ENCODE measurements at regions not wholly inside any gene's neighbourhood (a gene's known extent, or its start where the extent isn't known, plus 50 kb on each side); places are given as distances from the start of the nearest gene placed in this dataset.
A peak's percentile ranks its signal among the peaks of the same experiment; 100 is the strongest.

- Histone ChIP-seq H3K36me3 (no peaks in the 10 kb centered on the region), H3K27me3 (no peaks in the 10 kb centered on the region), H3K4me3 (no peak overlapping the region), H3K9me3 (no peaks in the 10 kb centered on the region)
- DNase-seq, result no peak
These were observed 513.0 kb downstream of the EPHA7 start for GRCh38 chr6:92906385-92906784.

DNA sequence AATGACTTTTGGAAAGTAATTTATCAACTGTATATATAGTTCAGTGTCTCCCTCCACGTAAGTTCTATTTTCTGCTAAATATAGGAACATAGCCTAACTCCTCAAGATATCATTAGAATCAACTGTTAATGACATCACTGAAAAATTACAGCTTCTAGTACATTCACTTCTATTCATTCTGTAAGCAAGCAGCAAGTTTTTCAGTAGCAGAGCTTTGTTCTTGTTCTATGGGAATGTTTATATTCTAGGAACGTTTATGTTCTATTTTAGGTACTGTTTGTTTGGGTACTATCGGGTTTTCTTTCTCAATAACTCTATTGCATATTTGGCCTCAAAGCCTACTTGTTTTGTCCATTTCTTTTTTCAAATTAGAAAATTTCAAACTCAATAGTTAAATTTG, 525.6 kb downstream of the EPHA7 start:
- Histone ChIP-seq H3K4me3 (no peak overlapping the region), H3K27me3 (no peaks in the 10 kb centered on the region), H3K9me3 (peaks cover 4% of the 10 kb centered on the region; the same call in 1 of the 2 replicates), H3K36me3 (no peaks in the 10 kb centered on the region)
- no peak for DNase-seq

- no peak for DNase-seq
- no peaks in the 10 kb centered on the region for H3K27me3 ChIP-seq
- peaks cover 4% of the 10 kb centered on the region; the same call in 1 of the 2 replicates for H3K9me3 ChIP-seq
- no peaks in the 10 kb centered on the region for H3K36me3 ChIP-seq
- no peak overlapping the region for H3K4me3 ChIP-seq
These were observed 526.7 kb downstream of the EPHA7 start for GRCh38 chr6:92892626-92893170.

DNA sequence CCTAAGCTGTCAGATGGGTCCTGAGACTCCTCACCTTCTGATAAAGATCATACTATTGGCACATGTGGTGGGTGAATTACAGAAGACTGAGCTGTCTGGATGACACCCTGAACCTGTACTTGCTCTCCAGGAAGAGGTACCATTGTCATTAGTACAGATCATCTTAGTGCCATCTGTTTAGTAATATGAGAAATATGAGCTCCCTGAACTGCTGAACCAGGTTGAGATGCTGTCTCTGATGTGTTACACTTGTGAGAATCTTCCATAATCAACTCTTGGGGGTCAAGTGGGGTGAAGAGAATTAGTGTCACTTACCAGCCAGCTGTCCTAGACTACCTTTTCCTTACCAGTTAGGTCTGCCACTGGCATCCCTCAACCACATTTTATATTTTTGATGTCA, 531.0 kb downstream of the EPHA7 start:
- H3K27me3 ChIP-seq, result no peaks in the 10 kb centered on the region
- no peak overlapping the region for H3K4me3 ChIP-seq
- H3K36me3 ChIP-seq, result no peaks in the 10 kb centered on the region
- peaks cover 4% of the 10 kb centered on the region; the same call in 1 of the 2 replicates for H3K9me3 ChIP-seq
- no peak for DNase-seq

- Histone ChIP-seq H3K36me3 (no peaks in the 10 kb centered on the region), H3K27me3 (no peaks in the 10 kb centered on the region), H3K4me3 (no peak overlapping the region), H3K9me3 (peaks cover 4% of the 10 kb centered on the region; the same call in 1 of the 2 replicates)
- DNase-seq, result no peak
These were observed 531.5 kb downstream of the EPHA7 start for GRCh38 chr6:92887871-92888270.

DNA sequence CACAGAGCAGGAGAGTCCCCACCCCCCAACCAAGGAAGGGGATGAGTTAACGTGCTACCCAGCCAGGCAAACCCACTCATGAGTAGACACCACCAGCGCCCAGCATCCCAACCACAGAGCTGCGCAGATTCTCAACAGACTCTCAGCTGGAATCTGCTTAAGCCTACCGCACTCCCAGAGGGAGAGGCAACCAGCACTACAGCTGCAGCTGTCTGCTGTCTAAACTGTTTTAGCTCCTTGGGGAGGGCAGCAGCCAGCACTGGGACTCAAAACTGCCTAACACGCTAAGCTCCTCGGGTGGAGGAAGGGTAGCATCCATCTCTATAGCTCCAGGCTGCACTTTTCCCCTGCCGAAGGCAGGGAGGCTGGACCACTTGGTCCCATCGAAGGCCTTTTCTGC, 539.8 kb downstream of the EPHA7 start:
- no peak overlapping the region for H3K4me3 ChIP-seq
- H3K27me3 ChIP-seq, result no peaks in the 10 kb centered on the region
- peaks cover 10% of the 10 kb centered on the region; the same call in 1 of the 2 replicates for H3K9me3 ChIP-seq
- no peak for DNase-seq
- H3K36me3 ChIP-seq, result no peaks in the 10 kb centered on the region

DNA sequence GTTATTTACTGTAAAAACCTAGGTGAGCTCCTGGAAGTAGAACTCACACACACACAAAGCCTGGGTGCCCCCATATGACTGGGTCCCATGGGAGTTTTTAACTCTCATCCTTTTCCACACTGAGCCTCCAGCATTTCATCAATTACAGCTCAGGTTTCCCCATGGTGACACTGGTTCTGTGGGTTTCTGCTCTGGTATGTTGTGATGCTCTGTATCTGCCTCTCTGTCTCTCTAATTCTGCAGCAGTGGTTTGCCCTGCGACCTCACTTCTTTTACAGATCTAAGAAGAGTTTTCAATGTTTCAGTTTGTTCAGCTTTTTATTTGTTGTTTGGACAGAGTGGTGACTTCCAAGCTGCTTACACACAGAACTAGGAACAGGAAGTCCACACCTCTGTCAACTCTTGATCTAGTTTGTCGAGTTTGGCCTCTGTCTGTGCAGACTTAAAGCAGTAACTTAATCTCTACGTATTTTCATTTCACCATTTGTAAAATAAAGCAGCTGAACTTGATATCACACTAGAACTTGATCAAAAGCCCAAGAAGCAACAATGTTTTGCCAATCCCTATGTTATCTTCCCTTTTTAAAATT, 554.3 kb downstream of the EPHA7 start:
- Histone ChIP-seq H3K27me3 (no peaks in the 10 kb centered on the region), H3K36me3 (no peaks in the 10 kb centered on the region), H3K4me3 (no peak overlapping the region), H3K9me3 (0 out of 2 replicates have a peak, but pooled peaks cover 3% of the 10 kb centered on the region)
- DNase-seq, result no peak

GRCh38 chr6:92849636-92850035, 569.7 kb downstream of the EPHA7 start:
- no peaks in the 10 kb centered on the region for H3K36me3 ChIP-seq
- H3K27me3 ChIP-seq, result no peaks in the 10 kb centered on the region
- H3K9me3 ChIP-seq, result no peaks in the 10 kb centered on the region

DNA sequence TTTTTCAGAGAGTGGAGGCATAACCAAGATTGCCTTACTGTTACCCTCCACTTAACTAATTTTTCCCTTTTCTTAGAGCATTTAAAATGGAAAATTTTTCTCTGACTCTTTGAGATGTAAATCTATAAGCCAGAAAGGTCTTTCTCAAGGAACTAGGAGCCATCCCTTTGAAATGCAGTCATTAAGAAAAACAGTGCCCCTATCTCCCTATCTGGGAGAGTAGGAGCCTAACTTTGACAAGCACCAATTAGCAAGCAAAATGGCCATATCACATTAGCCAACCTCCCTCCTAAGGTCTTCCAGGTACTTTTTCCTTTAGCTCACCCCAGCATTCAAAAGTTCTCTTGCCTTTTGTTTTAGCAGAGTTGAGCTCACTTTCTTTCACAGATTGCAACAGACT, 570.5 kb downstream of the EPHA7 start:
- Histone ChIP-seq H3K36me3 (no peaks in the 10 kb centered on the region), H3K9me3 (no peaks in the 10 kb centered on the region), H3K27me3 (no peaks in the 10 kb centered on the region), H3K4me3 (no peak overlapping the region)
- no peak for DNase-seq

More at GRCh38 chr6:92849636-92850035, 569.7 kb downstream of the EPHA7 start:
- DNase-seq, result no peak
- H3K4me3 ChIP-seq, result no peak overlapping the region

DNA sequence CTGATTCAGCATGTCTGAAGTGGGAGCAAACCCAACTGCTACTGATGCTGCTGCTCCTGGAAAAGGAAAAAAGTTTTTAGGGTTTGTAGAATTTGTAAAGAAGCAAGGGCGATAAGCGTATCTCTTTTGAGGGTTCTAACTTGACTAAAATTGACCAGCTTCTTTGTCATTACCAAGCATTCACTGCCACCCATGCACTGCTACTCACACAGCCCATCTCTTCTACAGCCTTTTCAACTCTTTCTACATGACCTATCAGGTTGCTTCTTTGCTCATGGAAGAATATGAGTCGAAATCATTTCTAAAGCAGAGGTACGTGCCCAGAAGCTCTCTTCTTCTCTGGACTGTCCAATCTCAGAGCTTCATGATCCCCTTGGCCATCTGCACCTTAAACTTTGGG, 570.9 kb downstream of the EPHA7 start:
- no peak for DNase-seq
- no peaks in the 10 kb centered on the region for H3K36me3 ChIP-seq
- no peak overlapping the region for H3K4me3 ChIP-seq
- no peaks in the 10 kb centered on the region for H3K9me3 ChIP-seq
- H3K27me3 ChIP-seq, result no peaks in the 10 kb centered on the region

- H3K27me3 ChIP-seq, result no peaks in the 10 kb centered on the region
- H3K4me3 ChIP-seq, result no peak overlapping the region
- no peak for DNase-seq
- H3K9me3 ChIP-seq, result no peaks in the 10 kb centered on the region
- H3K36me3 ChIP-seq, result no peaks in the 10 kb centered on the region
These were observed 571.4 kb downstream of the EPHA7 start for GRCh38 chr6:92847988-92848387.

DNA sequence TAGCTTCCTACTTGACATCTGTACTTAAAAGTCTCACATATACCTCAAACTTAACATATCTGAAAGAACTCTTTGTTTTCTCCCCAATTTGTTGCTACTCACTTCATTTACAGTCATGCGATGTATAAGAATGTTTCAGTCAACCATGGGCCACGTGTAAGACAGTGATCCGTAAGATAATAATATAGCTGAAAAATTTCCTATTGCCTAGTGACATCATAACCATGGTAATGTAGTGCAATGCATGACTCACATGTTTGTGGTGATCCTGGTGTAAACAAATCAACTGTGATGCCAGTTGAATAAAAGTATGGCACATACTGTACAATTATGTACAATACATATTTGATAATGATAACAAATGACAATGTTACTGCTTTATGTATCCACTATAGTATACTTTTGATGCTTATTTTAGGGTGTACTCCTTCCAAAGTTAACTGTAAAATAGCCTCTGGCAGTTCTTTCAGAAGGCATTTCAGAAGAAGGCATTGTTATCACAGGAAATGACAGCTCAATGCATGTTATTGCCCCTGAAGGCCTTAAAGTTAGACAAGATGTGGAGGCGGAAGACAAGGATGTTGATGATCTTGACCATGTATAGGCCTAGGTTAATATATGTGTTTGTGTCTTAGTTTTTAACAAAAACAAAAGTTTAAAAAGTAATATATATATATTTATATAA, 579.0 kb downstream of the EPHA7 start:
- no peak for DNase-seq
- Histone ChIP-seq H3K9me3 (no peaks in the 10 kb centered on the region), H3K4me3 (no peak overlapping the region), H3K36me3 (no peaks in the 10 kb centered on the region), H3K27me3 (no peaks in the 10 kb centered on the region)

- Histone ChIP-seq H3K9me3 (0 out of 2 replicates have a peak, but pooled peaks cover 1% of the 10 kb centered on the region), H3K36me3 (no peaks in the 10 kb centered on the region), H3K4me3 (no peak overlapping the region), H3K27me3 (no peaks in the 10 kb centered on the region)
- DNase-seq, result no peak
These were observed 590.6 kb downstream of the EPHA7 start for GRCh38 chr6:92828788-92829187.

GRCh38 chr6:92827104-92827503, 592.3 kb downstream of the EPHA7 start:
- Histone ChIP-seq H3K4me3 (no peak overlapping the region), H3K36me3 (no peaks in the 10 kb centered on the region), H3K9me3 (0 out of 2 replicates have a peak, but pooled peaks cover 1% of the 10 kb centered on the region), H3K27me3 (no peaks in the 10 kb centered on the region)
- no peak for DNase-seq

DNA sequence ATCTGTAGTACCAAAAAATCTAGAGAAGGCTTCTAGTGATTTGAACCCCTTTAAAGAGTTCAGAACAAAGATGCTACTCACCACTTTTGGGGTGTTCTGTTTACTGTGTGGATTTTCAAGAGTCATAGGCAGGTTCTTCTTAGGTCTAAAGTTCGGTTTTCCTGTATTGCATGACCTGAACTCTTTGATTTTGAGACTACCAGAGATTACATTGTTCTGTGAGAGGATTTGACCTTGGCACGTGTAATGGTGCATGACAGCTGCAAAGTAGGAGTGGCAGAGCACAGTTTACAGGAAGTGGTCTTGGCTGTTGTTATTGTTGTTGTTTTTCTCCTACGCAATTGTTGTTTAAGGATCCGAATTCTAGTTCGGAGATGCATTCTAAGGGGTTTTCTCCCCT, 592.7 kb downstream of the EPHA7 start:
- H3K9me3 ChIP-seq, result 0 out of 2 replicates have a peak, but pooled peaks cover 1% of the 10 kb centered on the region
- H3K36me3 ChIP-seq, result no peaks in the 10 kb centered on the region
- no peak for DNase-seq
- H3K27me3 ChIP-seq, result no peaks in the 10 kb centered on the region
- H3K4me3 ChIP-seq, result no peak overlapping the region

DNA sequence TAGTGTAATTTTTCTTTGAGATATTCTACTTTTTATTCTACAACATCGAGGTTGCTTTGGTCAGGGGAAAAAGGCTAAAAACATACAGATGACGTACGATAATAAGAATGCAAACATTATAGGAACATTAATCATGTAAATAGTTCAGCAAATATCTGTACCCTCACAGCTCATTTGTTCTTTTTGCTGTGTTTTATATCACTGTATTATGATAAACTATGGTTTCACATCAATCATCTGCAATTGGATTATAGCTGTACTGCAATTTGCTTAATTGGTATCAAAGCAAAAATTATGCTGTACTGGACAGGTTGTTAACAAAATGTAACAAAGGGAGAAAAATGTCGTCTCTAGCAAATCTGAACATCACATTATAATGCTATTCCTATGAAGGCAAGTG, 597.1 kb downstream of the EPHA7 start:
- Histone ChIP-seq H3K9me3 (no peaks in the 10 kb centered on the region), H3K27me3 (no peaks in the 10 kb centered on the region), H3K36me3 (no peaks in the 10 kb centered on the region), H3K4me3 (no peak overlapping the region)
- no peak for DNase-seq

DNA sequence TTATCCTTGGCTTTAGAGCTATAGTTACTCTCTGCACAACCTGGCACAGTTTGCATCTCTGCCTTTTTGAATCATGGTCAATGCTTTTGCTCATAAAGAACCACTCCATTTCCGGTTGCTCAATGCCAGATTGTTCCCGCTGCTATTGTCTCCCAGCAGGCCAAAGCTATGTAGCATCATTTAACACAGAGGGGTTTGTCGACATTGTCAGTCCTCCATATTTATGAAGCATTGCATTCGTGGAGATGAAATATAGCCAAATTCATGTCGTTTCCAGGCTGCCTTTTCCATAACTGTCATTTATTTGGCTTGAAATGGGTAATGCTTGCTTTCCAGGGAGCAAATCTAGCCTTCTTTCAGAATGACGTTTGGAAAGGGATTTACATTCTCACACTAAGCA, 598.8 kb downstream of the EPHA7 start:
- H3K27me3 ChIP-seq, result no peaks in the 10 kb centered on the region
- H3K36me3 ChIP-seq, result no peaks in the 10 kb centered on the region
- H3K4me3 ChIP-seq, result no peak overlapping the region
- peak; percentile 6 for DNase-seq
- H3K9me3 ChIP-seq, result no peaks in the 10 kb centered on the region

DNA sequence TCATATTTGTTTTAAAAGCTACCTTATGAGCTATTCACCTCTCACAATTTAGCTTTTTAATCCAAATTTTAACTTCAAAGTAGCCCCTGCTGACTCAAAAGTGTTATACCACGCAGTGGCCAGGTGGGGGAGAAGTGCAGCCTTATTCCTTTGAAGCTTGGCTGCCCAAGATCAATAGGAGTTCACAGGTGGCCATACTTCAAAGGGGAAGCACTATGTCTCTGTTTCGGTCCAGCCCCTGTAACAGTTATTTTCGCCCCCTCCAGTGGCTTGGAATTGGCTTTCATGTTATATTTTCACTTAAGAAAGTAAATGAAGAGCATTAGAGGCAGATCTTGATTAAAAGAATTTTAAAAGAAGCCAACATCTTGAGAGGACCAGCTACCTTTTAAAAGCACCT, 608.4 kb downstream of the EPHA7 start:
- Histone ChIP-seq H3K27me3 (no peaks in the 10 kb centered on the region), H3K4me3 (no peak overlapping the region), H3K36me3 (no peaks in the 10 kb centered on the region), H3K9me3 (no peaks in the 10 kb centered on the region)
- peak; percentile 29 for DNase-seq

Data from MG63 (cell line).